ENCODE measurements at regions not wholly inside any gene's neighbourhood (a gene's known extent, or its start where the extent isn't known, plus 50 kb on each side); places are given as distances from the start of the nearest gene placed in this dataset.
"Not testable (repeated sequence)": the region's sequence is repeated elsewhere in the genome, so short reads cannot be mapped to it uniquely, and the experiment has no call there.

- no peak for DNase-seq (ENCODE audit: low read depth)
Measured at GRCh38 chr5:54884195-54884536, 101.2 kb downstream of the ESM1 start.

GRCh38 chr5:54883374-54884194 lies 101.8 kb downstream of the ESM1 start:
- peak; percentile 74 for DNase-seq (ENCODE audit: low read depth)

GRCh38 chr5:54882841-54883240 lies 102.6 kb downstream of the ESM1 start:
- no peak for DNase-seq (ENCODE audit: low read depth)

- no peak for DNase-seq (ENCODE audit: low read depth)
Measured at GRCh38 chr5:54882101-54882500, 103.3 kb downstream of the ESM1 start.

- DNase-seq (ENCODE audit: low read depth) = no peak
Measured at GRCh38 chr5:54881286-54882005, 103.9 kb downstream of the ESM1 start.

GRCh38 chr5:54876976-54877375 lies 108.4 kb downstream of the ESM1 start:
- DNase-seq (ENCODE audit: low read depth) = no peak

GRCh38 chr5:54876556-54876955 lies 108.8 kb downstream of the ESM1 start:
- DNase-seq (ENCODE audit: low read depth) = no peak

- peak; percentile 79 for DNase-seq (ENCODE audit: low read depth)
Measured at GRCh38 chr5:54874337-54875021, 110.9 kb downstream of the ESM1 start.

- DNase-seq (ENCODE audit: low read depth) = peak; percentile 21
Measured at GRCh38 chr5:54873691-54874090, 111.7 kb downstream of the ESM1 start.

- no peak for DNase-seq (ENCODE audit: low read depth)
Measured at GRCh38 chr5:54872810-54873209, 112.6 kb downstream of the ESM1 start.

- no peak for DNase-seq (ENCODE audit: low read depth)
Measured at GRCh38 chr5:54870271-54870670, 115.1 kb downstream of the ESM1 start.

- DNase-seq (ENCODE audit: low read depth) = peak; percentile 28
Measured at GRCh38 chr5:54869691-54870090, 115.7 kb downstream of the ESM1 start.

GRCh38 chr5:54868511-54869483 lies 116.6 kb downstream of the ESM1 start:
- DNase-seq (ENCODE audit: low read depth) = no peak

- DNase-seq (ENCODE audit: low read depth) = peak; percentile 69
Measured at GRCh38 chr5:54867310-54867944, 118.0 kb downstream of the ESM1 start.

GRCh38 chr5:54864911-54865515 lies 120.4 kb downstream of the ESM1 start:
- DNase-seq (ENCODE audit: low read depth) = not testable (repeated sequence)

- DNase-seq (ENCODE audit: low read depth) = peak; percentile 55
Measured at GRCh38 chr5:54862036-54862435, 123.4 kb downstream of the ESM1 start.

- peak; percentile 65 for DNase-seq (ENCODE audit: low read depth)
Measured at GRCh38 chr5:54861212-54861894, 124.0 kb downstream of the ESM1 start.

GRCh38 chr5:54860321-54860720 lies 125.1 kb downstream of the ESM1 start:
- DNase-seq (ENCODE audit: low read depth) = peak; percentile 79

GRCh38 chr5:54859316-54859715 lies 126.1 kb downstream of the ESM1 start:
- no peak for DNase-seq (ENCODE audit: low read depth)

All from iris pigment epithelial cell (primary cell).